ENCODE measurements at regions not wholly inside any gene's neighbourhood (a gene's known extent, or its start where the extent isn't known, plus 50 kb on each side); places are given as distances from the start of the nearest gene placed in this dataset.
A peak's percentile ranks its signal among the peaks of the same experiment; 100 is the strongest.

DNA sequence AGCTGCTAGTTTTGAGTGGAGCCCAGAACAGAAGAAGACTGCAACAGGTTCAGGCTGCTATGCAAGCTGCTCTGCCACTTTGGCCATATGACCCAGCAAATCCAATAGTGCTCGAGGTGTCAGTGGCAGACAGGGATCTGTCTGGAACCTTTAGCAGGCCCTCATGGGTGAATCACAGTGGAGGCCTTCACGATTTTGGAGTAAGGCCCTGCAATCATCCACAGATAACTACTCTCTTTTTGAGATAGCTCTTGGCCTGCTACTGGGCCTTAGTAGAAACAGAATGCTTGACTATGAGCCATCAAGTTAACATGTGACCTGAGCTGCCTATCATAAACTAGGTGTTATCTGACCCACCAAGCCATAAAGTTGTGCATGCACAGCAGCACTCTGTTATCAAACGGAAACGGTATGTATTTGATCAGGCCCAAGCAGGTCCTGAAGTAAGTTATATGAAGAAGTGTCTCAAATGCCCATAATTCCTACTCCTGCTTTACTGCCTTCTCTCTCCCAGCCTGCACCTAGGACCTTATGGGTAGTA is 116.9 kb upstream of the CCDC196 start:
- Histone ChIP-seq H3K27me3 (ENCODE audit: control insufficient read depth, insufficient read depth) (no peaks in the 10 kb centered on the region), H3K4me1 (ENCODE audit: control insufficient read depth, insufficient read depth, low read length) (no peaks in the 10 kb centered on the region), H3K4me3 (ENCODE audit: low read length) (no peak overlapping the region), H3K27ac (ENCODE audit: low read length) (no peak overlapping the region), H3K9me3 (ENCODE audit: control insufficient read depth, low read length) (no peaks in the 10 kb centered on the region)
- ATAC-seq (no peak), DNase-seq (no peak)
- WGBS, result 48% methylated on average over 4 of the region's 4 CpGs
- intact Hi-C loops (cut with DNase I), result no loop called here

- Histone ChIP-seq H3K4me1 (ENCODE audit: control insufficient read depth, insufficient read depth, low read length) (no peaks in the 10 kb centered on the region), H3K27me3 (ENCODE audit: control insufficient read depth, insufficient read depth) (no peaks in the 10 kb centered on the region), H3K27ac (ENCODE audit: low read length) (no peak overlapping the region), H3K9me3 (ENCODE audit: control insufficient read depth, low read length) (no peaks in the 10 kb centered on the region), H3K4me3 (ENCODE audit: low read length) (no peak overlapping the region)
- ATAC-seq (no peak), DNase-seq (no peak)
- intact Hi-C loops (cut with DNase I), result no loop called here
- WGBS, result 76% methylated on average over 2 of the region's 2 CpGs
Observed at GRCh38 chr14:66371776-66372175, 114.4 kb upstream of the CCDC196 start.

GRCh38 chr14:66375046-66375964 is 110.9 kb upstream of the CCDC196 start:
- ATAC-seq, result no peak
- H3K27me3 ChIP-seq (ENCODE audit: control insufficient read depth, insufficient read depth), result no peaks in the 10 kb centered on the region
- no peak overlapping the region for H3K4me3 ChIP-seq (ENCODE audit: low read length)
- no peak for DNase-seq
- intact Hi-C loops (cut with DNase I), result no loop called here
- H3K9me3 ChIP-seq (ENCODE audit: control insufficient read depth, low read length), result no peaks in the 10 kb centered on the region
- WGBS, result 73% methylated on average over 5 of the region's 5 CpGs
- no peak overlapping the region for H3K27ac ChIP-seq (ENCODE audit: low read length)
- H3K4me1 ChIP-seq (ENCODE audit: control insufficient read depth, insufficient read depth, low read length), result peaks cover 4% of the 10 kb centered on the region

DNA sequence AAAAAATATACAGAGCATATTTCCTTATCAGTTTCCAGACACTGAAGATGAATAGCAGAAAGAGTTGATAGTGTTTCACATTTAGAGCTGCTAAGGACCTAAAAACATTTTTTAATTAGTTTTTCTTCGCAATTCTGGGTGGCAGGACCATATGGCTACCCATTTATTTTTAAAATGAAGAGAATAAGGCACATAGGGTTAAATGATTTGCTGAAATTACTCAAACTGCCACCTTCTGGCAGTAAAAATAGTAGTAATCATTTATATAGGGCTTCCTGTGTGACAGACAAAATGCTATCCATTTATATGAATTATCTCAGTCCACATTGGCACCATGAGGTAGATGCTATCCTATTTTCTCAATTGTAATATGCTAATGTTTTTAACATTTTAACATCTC is 108.6 kb upstream of the CCDC196 start:
- peaks cover 4% of the 10 kb centered on the region for H3K4me1 ChIP-seq (ENCODE audit: control insufficient read depth, insufficient read depth, low read length)
- H3K27me3 ChIP-seq (ENCODE audit: control insufficient read depth, insufficient read depth), result no peaks in the 10 kb centered on the region
- ATAC-seq, result no peak
- no peak overlapping the region for H3K4me3 ChIP-seq (ENCODE audit: low read length)
- 92% methylated on average over 1 of the region's 1 CpG for WGBS
- no peak for DNase-seq
- intact Hi-C loops (cut with DNase I), result no loop called here
- H3K27ac ChIP-seq (ENCODE audit: low read length), result no peak overlapping the region
- no peaks in the 10 kb centered on the region for H3K9me3 ChIP-seq (ENCODE audit: control insufficient read depth, low read length)

DNA sequence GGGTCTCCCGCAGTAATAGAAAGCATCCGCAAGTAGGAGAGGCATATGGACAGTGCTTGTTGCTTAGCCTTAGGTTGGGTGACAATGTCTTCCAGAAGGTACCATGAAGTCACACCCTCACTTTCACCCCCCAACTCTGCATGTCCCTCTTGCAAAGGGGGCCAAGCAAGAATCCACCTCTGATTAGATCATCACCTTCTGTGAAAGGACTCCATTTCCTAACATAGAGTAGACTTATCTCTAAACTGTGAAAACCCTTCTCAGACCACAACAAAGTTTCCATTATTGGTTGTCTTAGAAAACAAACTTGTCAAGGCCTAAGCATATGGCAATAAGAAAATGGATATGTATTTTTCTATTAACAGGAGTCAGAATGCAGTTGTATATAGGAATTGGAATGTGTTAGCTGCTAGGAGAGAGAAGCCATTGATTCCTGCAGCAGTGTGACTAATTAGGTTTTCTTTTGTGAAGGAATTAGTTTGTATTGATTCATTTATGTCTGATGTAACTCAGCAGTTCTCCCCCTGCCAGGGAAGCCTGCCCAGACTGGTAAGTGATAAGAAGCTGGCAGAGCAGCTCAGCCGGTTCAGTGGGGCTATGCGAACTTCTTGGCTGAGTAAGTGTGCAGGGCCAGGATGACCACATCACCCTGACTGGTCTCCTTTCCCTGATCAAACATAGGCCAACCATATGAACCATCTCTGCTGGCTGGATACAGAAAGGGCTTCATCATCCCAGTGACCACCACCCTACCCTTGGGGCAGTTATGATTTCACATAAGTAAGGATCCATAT is 107.3 kb upstream of the CCDC196 start:
- Histone ChIP-seq H3K27ac (ENCODE audit: low read length) (no peak overlapping the region), H3K9me3 (ENCODE audit: control insufficient read depth, low read length) (no peaks in the 10 kb centered on the region), H3K27me3 (ENCODE audit: control insufficient read depth, insufficient read depth) (no peaks in the 10 kb centered on the region), H3K4me1 (ENCODE audit: control insufficient read depth, insufficient read depth, low read length) (peaks cover 4% of the 10 kb centered on the region), H3K4me3 (ENCODE audit: low read length) (no peak overlapping the region)
- peak; percentile 85 to 91 for ATAC-seq
- DNase-seq, result peak; percentile 33 to 55 (median 54)
- 66% methylated on average over 4 of the region's 4 CpGs for WGBS
- intact Hi-C loops (cut with DNase I), result no loop called here

DNA sequence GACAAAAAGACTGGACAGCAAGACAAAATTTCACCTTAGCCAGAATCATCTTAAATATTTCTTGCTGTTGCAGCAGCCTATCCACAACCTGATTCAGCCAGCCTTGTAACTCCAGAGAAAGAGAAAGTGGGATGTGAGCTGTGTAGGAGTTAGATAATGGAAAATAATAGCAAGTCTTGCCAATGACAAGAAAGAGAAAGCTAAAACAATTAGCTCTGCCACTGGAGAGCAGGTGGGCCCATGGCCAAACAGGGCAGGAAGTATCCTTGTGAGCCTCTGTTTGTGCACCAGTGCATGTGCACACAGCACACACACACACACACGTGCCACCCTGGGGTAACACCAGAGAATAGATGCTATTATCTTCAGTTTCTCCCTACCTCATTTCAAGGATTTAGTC is 106.0 kb upstream of the CCDC196 start:
- Histone ChIP-seq H3K4me3 (ENCODE audit: low read length) (no peak overlapping the region), H3K27ac (ENCODE audit: low read length) (no peak overlapping the region), H3K9me3 (ENCODE audit: control insufficient read depth, low read length) (no peaks in the 10 kb centered on the region), H3K4me1 (ENCODE audit: control insufficient read depth, insufficient read depth, low read length) (peaks cover 4% of the 10 kb centered on the region), H3K27me3 (ENCODE audit: control insufficient read depth, insufficient read depth) (no peaks in the 10 kb centered on the region)
- peak; percentile 35 to 82 (median 74) for DNase-seq
- intact Hi-C loops (cut with DNase I), result no loop called here
- 44% methylated on average over 1 of the region's 1 CpG for WGBS
- peak; percentile 79 to 87 for ATAC-seq

DNA sequence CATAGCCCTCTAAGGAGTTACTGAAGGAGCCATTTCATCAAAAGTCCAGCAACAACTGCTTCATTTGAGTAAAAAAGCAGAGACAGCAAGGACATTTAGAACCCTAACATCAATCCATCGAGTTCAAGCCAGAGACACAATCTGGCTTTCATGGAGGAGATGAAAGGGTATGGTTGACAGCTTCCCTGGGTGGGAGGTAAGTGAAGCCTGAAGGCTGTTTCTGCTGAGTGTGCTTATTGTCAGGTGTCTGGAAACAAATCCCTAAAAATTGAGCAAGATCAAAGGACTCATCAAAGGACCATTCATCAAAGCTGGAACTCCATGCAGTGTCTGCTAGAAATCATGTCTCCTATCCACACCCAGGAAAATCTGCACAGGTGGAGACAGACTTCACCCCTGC is 104.4 kb upstream of the CCDC196 start:
- no peak overlapping the region for H3K27ac ChIP-seq (ENCODE audit: low read length)
- H3K27me3 ChIP-seq (ENCODE audit: control insufficient read depth, insufficient read depth), result no peaks in the 10 kb centered on the region
- intact Hi-C loops (cut with DNase I), result no loop called here
- 45% methylated on average over 1 of the region's 1 CpG for WGBS
- no peaks in the 10 kb centered on the region for H3K9me3 ChIP-seq (ENCODE audit: control insufficient read depth, low read length)
- ATAC-seq (no peak), DNase-seq (no peak)
- peaks cover 4% of the 10 kb centered on the region for H3K4me1 ChIP-seq (ENCODE audit: control insufficient read depth, insufficient read depth, low read length)
- H3K4me3 ChIP-seq (ENCODE audit: low read length), result no peak overlapping the region

DNA sequence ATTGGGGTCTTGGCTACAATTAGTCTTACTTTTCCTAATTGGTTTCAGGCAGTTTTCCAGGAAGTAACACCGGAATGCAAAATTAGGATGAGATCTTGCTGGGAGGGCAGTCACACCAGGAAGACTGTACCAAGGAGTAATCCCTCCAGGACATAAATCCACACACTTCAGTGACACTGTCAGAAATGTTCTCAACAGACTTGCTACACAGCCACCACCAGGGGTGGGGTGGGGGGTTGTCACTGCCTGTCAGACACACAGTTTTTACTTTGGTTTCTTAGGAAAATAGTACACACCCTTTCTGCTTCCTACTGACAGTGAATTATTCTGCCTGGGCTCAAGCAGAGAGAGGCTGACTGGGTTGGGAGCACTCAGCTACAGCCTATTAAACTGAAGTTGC is 102.9 kb upstream of the CCDC196 start:
- ATAC-seq, result peak in 1 of 2 donors; percentile 55
- Histone ChIP-seq H3K9me3 (ENCODE audit: control insufficient read depth, low read length) (no peaks in the 10 kb centered on the region), H3K4me1 (ENCODE audit: control insufficient read depth, insufficient read depth, low read length) (peaks cover 4% of the 10 kb centered on the region), H3K4me3 (ENCODE audit: low read length) (no peak overlapping the region), H3K27me3 (ENCODE audit: control insufficient read depth, insufficient read depth) (no peaks in the 10 kb centered on the region), H3K27ac (ENCODE audit: low read length) (no peak overlapping the region)
- DNase-seq, result peak in 1 of 3 donors; percentile 35
- WGBS, result 52% methylated on average over 1 of the region's 1 CpG
- intact Hi-C loops (cut with DNase I), result no loop called here

DNA sequence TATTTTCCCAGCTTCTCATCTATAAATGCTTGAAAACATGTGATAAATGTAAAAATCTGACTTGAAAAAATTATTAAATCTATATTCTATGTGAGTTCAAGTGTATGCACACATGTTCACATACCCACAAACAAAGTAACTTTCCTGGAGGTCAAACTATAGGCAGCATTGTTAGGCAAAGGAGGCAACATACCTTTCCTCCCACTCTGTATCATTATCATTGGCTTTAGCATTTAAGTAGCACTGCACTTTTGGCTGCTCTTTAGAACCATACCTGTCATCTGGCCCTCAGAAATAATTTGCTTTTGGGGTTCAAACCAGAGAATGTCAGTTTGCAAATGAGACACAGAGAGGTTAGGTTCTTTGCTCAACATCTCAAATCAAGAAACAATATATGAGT is 102.4 kb upstream of the CCDC196 start:
- intact Hi-C loops (cut with DNase I), result no loop called here
- Histone ChIP-seq H3K4me3 (ENCODE audit: low read length) (no peak overlapping the region), H3K4me1 (ENCODE audit: control insufficient read depth, insufficient read depth, low read length) (peaks cover 4% of the 10 kb centered on the region), H3K9me3 (ENCODE audit: control insufficient read depth, low read length) (no peaks in the 10 kb centered on the region), H3K27me3 (ENCODE audit: control insufficient read depth, insufficient read depth) (no peaks in the 10 kb centered on the region), H3K27ac (ENCODE audit: low read length) (no peak overlapping the region)
- ATAC-seq, result no peak
- no peak for DNase-seq

DNA sequence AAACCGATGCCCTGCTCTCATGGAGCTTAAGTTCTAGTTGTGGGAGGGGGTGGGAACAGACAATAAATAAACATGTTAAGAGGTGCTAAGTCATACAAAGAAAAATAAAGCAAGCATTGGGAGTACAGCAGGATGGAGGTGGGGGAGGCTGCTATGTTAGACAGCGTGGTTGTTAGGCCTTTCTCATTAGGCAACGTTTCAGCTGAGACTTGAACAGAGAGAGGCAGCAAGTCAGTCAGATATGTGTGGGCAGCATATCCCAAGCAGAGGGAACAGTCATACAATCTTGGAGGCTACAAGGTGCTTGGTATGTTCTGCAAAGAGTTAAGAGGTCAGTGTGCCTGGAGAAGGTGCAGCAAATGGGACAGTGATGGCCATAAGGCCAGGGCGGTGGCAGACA is 97.7 kb upstream of the CCDC196 start:
- Histone ChIP-seq H3K27ac (ENCODE audit: low read length) (no peak overlapping the region), H3K27me3 (ENCODE audit: control insufficient read depth, insufficient read depth) (no peaks in the 10 kb centered on the region), H3K9me3 (ENCODE audit: control insufficient read depth, low read length) (no peaks in the 10 kb centered on the region), H3K4me1 (ENCODE audit: control insufficient read depth, insufficient read depth, low read length) (no peaks in the 10 kb centered on the region), H3K4me3 (ENCODE audit: low read length) (no peak overlapping the region)
- DNase-seq (no peak), ATAC-seq (no peak)
- 81% methylated on average over 4 of the region's 4 CpGs for WGBS
- intact Hi-C loops (cut with DNase I), result no loop called here

DNA sequence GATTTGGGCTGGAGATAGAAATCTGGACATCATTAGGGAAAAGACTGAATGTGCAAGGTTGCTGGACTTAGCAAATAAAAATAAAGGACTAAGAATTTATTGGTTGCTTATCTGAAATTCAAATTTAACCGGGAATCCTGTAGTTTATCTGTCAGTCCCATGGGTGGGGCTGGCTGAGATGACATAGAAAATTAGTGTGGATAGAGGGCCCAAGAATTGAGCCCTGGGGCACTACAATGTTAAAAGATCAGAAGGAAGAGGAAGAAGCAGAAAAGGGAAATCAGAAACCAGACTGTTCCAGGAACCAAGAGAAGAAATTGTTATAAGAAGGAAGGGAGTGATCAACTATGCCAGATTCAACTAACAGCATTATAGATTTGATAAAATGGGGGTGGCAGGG is 96.7 kb upstream of the CCDC196 start:
- ATAC-seq, result no peak
- 85% methylated on average over 1 of the region's 1 CpG for WGBS
- Histone ChIP-seq H3K4me3 (ENCODE audit: low read length) (no peak overlapping the region), H3K27ac (ENCODE audit: low read length) (no peak overlapping the region), H3K27me3 (ENCODE audit: control insufficient read depth, insufficient read depth) (no peaks in the 10 kb centered on the region), H3K9me3 (ENCODE audit: control insufficient read depth, low read length) (no peaks in the 10 kb centered on the region), H3K4me1 (ENCODE audit: control insufficient read depth, insufficient read depth, low read length) (no peaks in the 10 kb centered on the region)
- DNase-seq, result no peak
- intact Hi-C loops (cut with DNase I), result no loop called here
